ENCODE measurements at regions not wholly inside any gene's neighbourhood (a gene's known extent, or its start where the extent isn't known, plus 50 kb on each side); places are given as distances from the start of the nearest gene placed in this dataset.
A peak's percentile ranks its signal among the peaks of the same experiment; 100 is the strongest.

DNA sequence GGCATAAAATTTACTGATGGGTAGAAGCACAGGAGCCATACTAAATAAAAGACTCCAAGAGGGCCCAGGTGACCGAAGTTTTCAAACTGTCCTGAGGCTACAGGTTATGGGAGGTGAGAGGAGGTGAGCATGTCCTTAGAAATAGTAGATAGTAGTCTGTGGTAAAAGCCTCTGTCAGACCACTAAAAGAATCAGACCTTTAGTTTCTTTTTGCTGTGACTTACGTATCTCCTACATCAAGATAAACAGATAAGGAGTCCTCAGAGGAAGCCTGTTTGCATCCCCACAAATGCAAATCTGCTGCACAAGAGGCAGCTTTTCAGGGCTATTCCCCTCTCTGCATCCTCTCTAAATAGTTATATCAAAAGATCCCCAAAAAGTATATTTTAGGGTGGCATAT lies 711.6 kb upstream of the SLITRK6 start:
- ATAC-seq (no peak), DNase-seq (ENCODE audit: low read depth in 1 of 2, low spot score in 1 of 2) (no peak), FAIRE-seq (no peak)
- 37% methylated on average over 2 of the region's 2 CpGs for WGBS (ENCODE audit: missing lambda C conversion rate)
- Histone ChIP-seq H3K4me1 (no peaks in the 10 kb centered on the region), H3K4me3 (no peak overlapping the region), H3K4me2 (no peak overlapping the region), H3K27ac (no peak overlapping the region), H3K9me3 (no peaks in the 10 kb centered on the region)
- no peak for TF ChIP-seq NPAS2 (CRISPR knock-in tag; IDR thresholded peaks at IDR 0.05; ENCODE audit: borderline replicate concordance)
- TF ChIP-seq GATA3 (IDR thresholded peaks at IDR 0.05; ENCODE audit: borderline replicate concordance): no peak
- CTCF ChIA-PET: no interaction called here
- POLR2A ChIA-PET: no interaction called here

DNA sequence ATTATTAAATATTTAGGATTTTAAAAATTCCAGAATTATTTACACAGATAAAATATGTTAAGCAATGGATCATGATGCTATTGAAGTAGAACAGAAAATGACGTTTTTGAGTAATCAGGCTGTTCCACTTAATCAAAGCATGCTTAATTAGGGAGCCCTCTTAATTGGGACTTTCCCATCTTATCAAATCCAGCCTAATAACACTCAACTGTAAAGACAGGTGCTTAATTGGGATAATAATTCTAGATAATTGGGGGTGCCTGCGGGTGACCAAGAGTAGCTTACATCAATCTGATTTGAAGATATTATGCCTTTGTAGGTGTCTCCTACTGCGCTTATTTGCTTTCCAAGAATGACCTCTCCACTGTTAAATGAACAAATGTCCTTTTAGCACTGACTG lies 742.2 kb upstream of the SLITRK6 start:
- Histone ChIP-seq H3K27ac (no peak overlapping the region), H3K4me1 (no peaks in the 10 kb centered on the region), H3K9me3 (no peaks in the 10 kb centered on the region), H3K4me2 (no peak overlapping the region), H3K4me3 (no peak overlapping the region)
- WGBS (ENCODE audit: missing lambda C conversion rate): 58% methylated on average over 3 of the region's 3 CpGs
- ChIA-PET CTCF (no interaction called here), POLR2A (no interaction called here)
- no peak for FAIRE-seq
- DNase-seq (ENCODE audit: low read depth in 1 of 2, low spot score in 1 of 2): no peak
- ATAC-seq: no peak
- TF ChIP-seq, protein P1, sequence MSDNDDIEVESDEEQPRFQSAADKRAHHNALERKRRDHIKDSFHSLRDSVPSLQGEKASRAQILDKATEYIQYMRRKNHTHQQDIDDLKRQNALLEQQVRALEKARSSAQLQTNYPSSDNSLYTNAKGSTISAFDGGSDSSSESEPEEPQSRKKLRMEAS (IDR thresholded peaks at IDR 0.05): no peak
- TF ChIP-seq HOXA7 (CRISPR knock-in tag; IDR thresholded peaks at IDR 0.05) (no peak), CEBPB (IDR thresholded peaks at IDR 0.05) (no peak), JUN (IDR thresholded peaks at IDR 0.05) (no peak), CHD2 (IDR thresholded peaks at IDR 0.05; ENCODE audit: low read length, partially characterized antibody) (no peak), RARB (CRISPR knock-in tag; IDR thresholded peaks at IDR 0.05) (no peak), BHLHE40 (IDR thresholded peaks at IDR 0.05; ENCODE audit: low read depth, low read length) (no peak), KDM1A (IDR thresholded peaks at IDR 0.05; ENCODE audit: low read depth) (no peak), TP53 (CRISPR knock-in tag; IDR thresholded peaks at IDR 0.05) (no peak), PHF8 (IDR thresholded peaks at IDR 0.05; ENCODE audit: borderline replicate concordance, low read depth) (no peak)
- TF ChIP-seq, protein P2, sequence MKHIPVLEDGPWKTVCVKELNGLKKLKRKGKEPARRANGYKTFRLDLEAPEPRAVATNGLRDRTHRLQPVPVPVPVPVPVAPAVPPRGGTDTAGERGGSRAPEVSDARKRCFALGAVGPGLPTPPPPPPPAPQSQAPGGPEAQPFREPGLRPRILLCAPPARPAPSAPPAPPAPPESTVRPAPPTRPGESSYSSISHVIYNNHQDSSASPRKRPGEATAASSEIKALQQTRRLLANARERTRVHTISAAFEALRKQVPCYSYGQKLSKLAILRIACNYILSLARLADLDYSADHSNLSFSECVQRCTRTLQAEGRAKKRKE (CRISPR knock-in tag; IDR thresholded peaks at IDR 0.05; ENCODE audit: low read depth): no peak
- TF ChIP-seq, protein P3, sequence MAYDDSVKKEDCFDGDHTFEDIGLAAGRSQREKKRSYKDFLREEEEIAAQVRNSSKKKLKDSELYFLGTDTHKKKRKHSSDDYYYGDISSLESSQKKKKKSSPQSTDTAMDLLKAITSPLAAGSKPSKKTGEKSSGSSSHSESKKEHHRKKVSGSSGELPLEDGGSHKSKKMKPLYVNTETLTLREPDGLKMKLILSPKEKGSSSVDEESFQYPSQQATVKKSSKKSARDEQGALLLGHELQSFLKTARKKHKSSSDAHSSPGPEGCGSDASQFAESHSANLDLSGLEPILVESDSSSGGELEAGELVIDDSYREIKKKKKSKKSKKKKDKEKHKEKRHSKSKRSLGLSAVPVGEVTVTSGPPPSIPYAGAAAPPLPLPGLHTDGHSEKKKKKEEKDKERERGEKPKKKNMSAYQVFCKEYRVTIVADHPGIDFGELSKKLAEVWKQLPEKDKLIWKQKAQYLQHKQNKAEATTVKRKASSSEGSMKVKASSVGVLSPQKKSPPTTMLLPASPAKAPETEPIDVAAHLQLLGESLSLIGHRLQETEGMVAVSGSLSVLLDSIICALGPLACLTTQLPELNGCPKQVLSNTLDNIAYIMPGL (CRISPR knock-in tag; IDR thresholded peaks at IDR 0.05; ENCODE audit: borderline replicate concordance): no peak

DNA sequence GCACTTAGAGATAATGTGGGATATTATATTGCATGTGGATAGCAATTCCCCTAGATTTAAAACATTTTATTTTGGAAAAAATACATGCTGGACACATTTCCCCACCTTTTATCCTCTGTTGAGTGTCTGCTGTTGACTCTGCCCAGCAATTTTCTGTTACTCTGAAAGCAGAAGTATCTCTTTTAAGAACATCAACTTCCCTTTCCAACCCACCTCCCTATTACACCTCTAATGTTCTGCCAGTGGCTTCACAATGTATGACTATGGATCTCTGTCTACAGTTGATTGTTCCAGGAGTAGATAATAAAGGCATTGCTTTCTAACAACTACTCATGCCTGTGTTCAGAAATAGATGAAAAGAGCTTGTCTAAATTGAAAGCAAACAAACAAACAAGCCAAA lies 754.8 kb upstream of the SLITRK6 start:
- FAIRE-seq (no peak), ATAC-seq (no peak), DNase-seq (ENCODE audit: low read depth in 1 of 2, low spot score in 1 of 2) (no peak)
- no peak overlapping the region for H3K4me3 ChIP-seq
- POLR2A ChIA-PET: no interaction called here
- H3K27ac ChIP-seq: no peak overlapping the region
- H3K4me1 ChIP-seq: no peaks in the 10 kb centered on the region
- no peak for TF ChIP-seq RAD21 (conservative IDR thresholded peaks at IDR 0.05 in 1 of 2, IDR thresholded peaks at IDR 0.05 in 1 of 2)
- no peak for TF ChIP-seq HEYL (CRISPR knock-in tag; IDR thresholded peaks at IDR 0.05)
- no peak for TF ChIP-seq EHF (CRISPR knock-in tag; IDR thresholded peaks at IDR 0.05)
- TF ChIP-seq EP300 (IDR thresholded peaks at IDR 0.05): no peak
- no peak for TF ChIP-seq MAFK (IDR thresholded peaks at IDR 0.05; ENCODE audit: partially characterized antibody)
- TF ChIP-seq ZNF302 (CRISPR knock-in tag; IDR thresholded peaks at IDR 0.05): no peak
- TF ChIP-seq GATA3 (IDR thresholded peaks at IDR 0.05; ENCODE audit: borderline replicate concordance): no peak
- no peak for TF ChIP-seq RFX5 (IDR thresholded peaks at IDR 0.05)
- no peak for TF ChIP-seq NR3C1 (IDR thresholded peaks at IDR 0.05)
- no peak for TF ChIP-seq RNF2 (IDR thresholded peaks at IDR 0.05; ENCODE audit: borderline replicate concordance, low read depth)
- no peak for TF ChIP-seq FOSL2 (IDR thresholded peaks at IDR 0.05)
- no peak for TF ChIP-seq FOSL2 (CRISPR knock-in tag; IDR thresholded peaks at IDR 0.05)
- TF ChIP-seq, protein P4, sequence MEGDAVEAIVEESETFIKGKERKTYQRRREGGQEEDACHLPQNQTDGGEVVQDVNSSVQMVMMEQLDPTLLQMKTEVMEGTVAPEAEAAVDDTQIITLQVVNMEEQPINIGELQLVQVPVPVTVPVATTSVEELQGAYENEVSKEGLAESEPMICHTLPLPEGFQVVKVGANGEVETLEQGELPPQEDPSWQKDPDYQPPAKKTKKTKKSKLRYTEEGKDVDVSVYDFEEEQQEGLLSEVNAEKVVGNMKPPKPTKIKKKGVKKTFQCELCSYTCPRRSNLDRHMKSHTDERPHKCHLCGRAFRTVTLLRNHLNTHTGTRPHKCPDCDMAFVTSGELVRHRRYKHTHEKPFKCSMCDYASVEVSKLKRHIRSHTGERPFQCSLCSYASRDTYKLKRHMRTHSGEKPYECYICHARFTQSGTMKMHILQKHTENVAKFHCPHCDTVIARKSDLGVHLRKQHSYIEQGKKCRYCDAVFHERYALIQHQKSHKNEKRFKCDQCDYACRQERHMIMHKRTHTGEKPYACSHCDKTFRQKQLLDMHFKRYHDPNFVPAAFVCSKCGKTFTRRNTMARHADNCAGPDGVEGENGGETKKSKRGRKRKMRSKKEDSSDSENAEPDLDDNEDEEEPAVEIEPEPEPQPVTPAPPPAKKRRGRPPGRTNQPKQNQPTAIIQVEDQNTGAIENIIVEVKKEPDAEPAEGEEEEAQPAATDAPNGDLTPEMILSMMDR (IDR thresholded peaks at IDR 0.05): no peak
- TF ChIP-seq CBX2 (IDR thresholded peaks at IDR 0.05; ENCODE audit: borderline replicate concordance, low read depth): no peak
- TF ChIP-seq NPAS2 (CRISPR knock-in tag; IDR thresholded peaks at IDR 0.05; ENCODE audit: borderline replicate concordance): no peak
- CTCF ChIA-PET: no interaction called here
- H3K4me2 ChIP-seq: peak overlapping the region; percentile 54; the same call in 2 of the 3 replicates
- no peaks in the 10 kb centered on the region for H3K9me3 ChIP-seq
